Astrocyte (in vitro differentiated cells and primary cell): ENCODE measurements at regions not wholly inside any gene's neighbourhood (a gene's known extent, or its start where the extent isn't known, plus 50 kb on each side); places are given as distances from the start of the nearest gene placed in this dataset.
"Not testable (repeated sequence)": the region's sequence is repeated elsewhere in the genome, so short reads cannot be mapped to it uniquely, and the experiment has no call there.

Source experiments
- DNase-seq: peaks from one replicate; pipeline ENCODE4 v3.0.0-alpha.2; 2010; ENCODE audit warnings: low read depth
- FAIRE-seq: peaks from 2 replicates; lab custom pipeline; 2011; peaks lifted over from hg19 to GRCh38; lab: Jason Lieb, UNC
- H2AFZ ChIP-seq: 2 replicates; pipeline ENCODE4 v1.6.0; 2012; ENCODE audit warnings: low read depth, low read length, inconsistent platforms
- H3K27ac ChIP-seq: 2 replicates; pipeline ENCODE4 v1.5.1; 2011; ENCODE audit warnings: low read depth, low read length, inconsistent platforms
- H3K27me3 ChIP-seq: 2 replicates; pipeline ENCODE4 v1.6.0; 2011; ENCODE audit warnings: low read length, inconsistent platforms; ENCODE audit not compliant: insufficient read depth
- H3K36me3 ChIP-seq: 2 replicates; pipeline ENCODE4 v1.5.1; 2011; ENCODE audit warnings: low read length, inconsistent platforms; ENCODE audit not compliant: insufficient read depth
- H3K4me1 ChIP-seq: 2 replicates; pipeline ENCODE4 v1.5.1; 2011; ENCODE audit warnings: low read length, inconsistent platforms; ENCODE audit not compliant: insufficient read depth
- H3K4me2 ChIP-seq: 2 replicates; pipeline ENCODE4 v1.6.0; 2012; ENCODE audit warnings: low read length, inconsistent platforms
- H3K4me3 ChIP-seq: 2 replicates; pipeline ENCODE4 v1.5.1; 2011; ENCODE audit warnings: low read depth, mild to moderate bottlenecking, low read length, inconsistent platforms; ENCODE audit not compliant: insufficient read depth
- H3K79me2 ChIP-seq: 2 replicates; pipeline ENCODE4 v1.6.0; 2012; ENCODE audit warnings: mild to moderate bottlenecking, low read length, inconsistent platforms; ENCODE audit not compliant: insufficient read depth
- H3K9ac ChIP-seq: 2 replicates; pipeline ENCODE4 v1.6.0; 2012; ENCODE audit warnings: mild to moderate bottlenecking, low read length, inconsistent platforms
- H3K9me3 ChIP-seq: 2 replicates; pipeline ENCODE4 v1.5.1; 2012; ENCODE audit warnings: low read depth, mild to moderate bottlenecking, low read length, inconsistent platforms; ENCODE audit not compliant: insufficient read depth
- H4K20me1 ChIP-seq: 2 replicates; pipeline ENCODE4 v1.6.0; 2012; ENCODE audit warnings: low read length, inconsistent platforms; ENCODE audit not compliant: insufficient read depth
- H3K27ac Mint-ChIP-seq: one replicate; pipeline ENCODE4 v1.8.0; 2021; ENCODE audit warnings: mild to moderate bottlenecking, mixed read lengths; ENCODE audit not compliant: unreplicated experiment
- H3K27me3 Mint-ChIP-seq: one replicate; pipeline ENCODE4 v1.8.0; 2021; ENCODE audit warnings: low read depth, mixed read lengths; ENCODE audit not compliant: unreplicated experiment
- H3K36me3 Mint-ChIP-seq: one replicate; pipeline ENCODE4 v1.8.0; 2021; ENCODE audit warnings: low read depth, mixed read lengths; ENCODE audit not compliant: unreplicated experiment
- H3K4me1 Mint-ChIP-seq: one replicate; pipeline ENCODE4 v1.8.0; 2021; ENCODE audit warnings: low read depth, mixed read lengths; ENCODE audit not compliant: unreplicated experiment
- H3K4me3 Mint-ChIP-seq: one replicate; pipeline ENCODE4 v1.8.0; 2021; ENCODE audit warnings: mild to moderate bottlenecking, moderate library complexity, mixed read lengths; ENCODE audit not compliant: unreplicated experiment
- H3K9me3 Mint-ChIP-seq: one replicate; pipeline ENCODE4 v1.8.0; 2021; ENCODE audit warnings: mild to moderate bottlenecking, mixed read lengths; ENCODE audit not compliant: unreplicated experiment
- CTCF ChIP-seq: IDR thresholded peaks from 2 replicates; pipeline ENCODE4 v1.5.1; 2011; ENCODE audit warnings: low read depth, mild to moderate bottlenecking, inconsistent platforms, low read length, moderate library complexity; ENCODE audit not compliant: insufficient read depth
- EZH2 ChIP-seq: IDR thresholded peaks from 2 replicates; pipeline ENCODE4 v1.6.1; 2012; ENCODE audit warnings: mild to moderate bottlenecking, low read length, inconsistent platforms; ENCODE audit not compliant: insufficient read depth

GRCh38 chr6:109875973-109876372 is 102.1 kb upstream of the GPR6 start:
- Mint-ChIP-seq H3K27me3 (peaks cover 5% of the 10 kb centered on the region), H3K4me1 (no peaks in the 10 kb centered on the region), H3K9me3 (peaks cover 9% of the 10 kb centered on the region), H3K4me3 (no peak overlapping the region), H3K36me3 (no peaks in the 10 kb centered on the region), H3K27ac (no peak overlapping the region)
- no peak overlapping the region for H2AFZ ChIP-seq
- no peak overlapping the region for H3K4me3 ChIP-seq
- DNase-seq (no peak), FAIRE-seq (no peak)
- no peaks in the 10 kb centered on the region for H3K9me3 ChIP-seq
- H3K79me2 ChIP-seq, result no peaks in the 10 kb centered on the region
- no peaks in the 10 kb centered on the region for H3K4me1 ChIP-seq
- H4K20me1 ChIP-seq, result no peaks in the 10 kb centered on the region
- H3K9ac ChIP-seq, result no peak overlapping the region
- H3K36me3 ChIP-seq, result no peaks in the 10 kb centered on the region
- H3K4me2 ChIP-seq, result no peak overlapping the region
- no peak overlapping the region for H3K27ac ChIP-seq
- TF ChIP-seq EZH2 (no peak), CTCF (no peak)
- no peaks in the 10 kb centered on the region for H3K27me3 ChIP-seq

GRCh38 chr6:109877028-109878004 is 100.8 kb upstream of the GPR6 start:
- H2AFZ ChIP-seq, result no peak overlapping the region
- H3K79me2 ChIP-seq, result no peaks in the 10 kb centered on the region
- Mint-ChIP-seq H3K27me3 (peaks cover 5% of the 10 kb centered on the region), H3K4me3 (no peak overlapping the region), H3K4me1 (no peaks in the 10 kb centered on the region), H3K9me3 (peaks cover 14% of the 10 kb centered on the region), H3K27ac (no peak overlapping the region), H3K36me3 (peaks cover 4% of the 10 kb centered on the region)
- H3K9ac ChIP-seq, result no peak overlapping the region
- H3K27me3 ChIP-seq, result no peaks in the 10 kb centered on the region
- TF ChIP-seq CTCF (no peak), EZH2 (no peak)
- H4K20me1 ChIP-seq, result no peaks in the 10 kb centered on the region
- H3K4me3 ChIP-seq, result no peak overlapping the region
- H3K4me1 ChIP-seq, result no peaks in the 10 kb centered on the region
- no peaks in the 10 kb centered on the region for H3K36me3 ChIP-seq
- no peaks in the 10 kb centered on the region for H3K9me3 ChIP-seq
- DNase-seq, result no peak
- FAIRE-seq, result no peak
- H3K27ac ChIP-seq, result no peak overlapping the region
- H3K4me2 ChIP-seq, result no peak overlapping the region

GRCh38 chr6:109878005-109878690 is 100.0 kb upstream of the GPR6 start:
- not testable (repeated sequence) for H4K20me1 ChIP-seq, H3K4me3 ChIP-seq, H3K9ac ChIP-seq, H2AFZ ChIP-seq, DNase-seq, H3K4me1 Mint-ChIP-seq, H3K27ac ChIP-seq, H3K27me3 ChIP-seq, H3K4me2 ChIP-seq, H3K4me3 Mint-ChIP-seq, FAIRE-seq, H3K36me3 ChIP-seq, H3K4me1 ChIP-seq, H3K27ac Mint-ChIP-seq, H3K36me3 Mint-ChIP-seq, H3K27me3 Mint-ChIP-seq, H3K9me3 ChIP-seq, H3K79me2 ChIP-seq
- H3K9me3 Mint-ChIP-seq, result peaks cover 14% of the 10 kb centered on the region

- H3K9ac ChIP-seq, H3K4me1 ChIP-seq, H3K4me1 Mint-ChIP-seq, H3K4me3 Mint-ChIP-seq, H3K27me3 ChIP-seq, H3K27ac ChIP-seq, H3K36me3 ChIP-seq, H3K27me3 Mint-ChIP-seq, H3K9me3 ChIP-seq, H3K4me3 ChIP-seq, H2AFZ ChIP-seq, DNase-seq, FAIRE-seq, H3K4me2 ChIP-seq, H3K79me2 ChIP-seq, H4K20me1 ChIP-seq, H3K27ac Mint-ChIP-seq, H3K36me3 Mint-ChIP-seq: not testable (repeated sequence)
- peaks cover 14% of the 10 kb centered on the region for H3K9me3 Mint-ChIP-seq
Observed at GRCh38 chr6:109879081-109879480, 99.0 kb upstream of the GPR6 start.
